Upper lobe of right lung (tissue), 1 donor: ENCODE measurements at regions not wholly inside any gene's neighbourhood (a gene's known extent, or its start where the extent isn't known, plus 50 kb on each side); places are given as distances from the start of the nearest gene placed in this dataset.

Source experiments
- ATAC-seq: fragments of 200-7000 bp; cut with Tn5 transposase; one replicate; pipeline ENCODE4 v1.9.1; 2020; ENCODE audit warnings: mild to moderate bottlenecking, moderate library complexity
- DNase-seq: peaks from one replicate; pipeline ENCODE4 v3.0.0-alpha.2; 2020
- H3K27ac ChIP-seq: fragments of 200-600 bp; one replicate; pipeline ENCODE4 v1.8.0; 2022
- H3K27me3 ChIP-seq: fragments of 200-600 bp; one replicate; pipeline ENCODE4 v1.8.0; 2022; ENCODE audit warnings: mild to moderate bottlenecking
- H3K36me3 ChIP-seq: fragments of 200-600 bp; one replicate; pipeline ENCODE4 v1.8.0; 2022
- H3K4me1 ChIP-seq: fragments of 200-600 bp; one replicate; pipeline ENCODE4 v1.8.0; 2022
- H3K4me3 ChIP-seq: fragments of 200-600 bp; one replicate; pipeline ENCODE4 v1.8.0; 2022; ENCODE audit warnings: mild to moderate bottlenecking
- H3K9me3 ChIP-seq: fragments of 200-600 bp; one replicate; pipeline ENCODE4 v1.8.0; 2022
- intact Hi-C: fragments of 100-400 bp; cut with DNase I; formaldehyde crosslinking; loops from one replicate; pipeline ENCODE4 v1.11.0; 2022
- TF ChIP-seq, protein P1 (sequence below): fragments of 200-600 bp; IDR thresholded peaks from one replicate; pipeline ENCODE4 v1.8.0; 2022; ENCODE audit warnings: antibody characterized with exemption
- donor health status: DM: no; HTN: yes; CAD: no; lungs with severe emphysema.

- H3K4me3 ChIP-seq = no peak overlapping the region
- intact Hi-C loops = no loop called here
- ATAC-seq (peak; percentile 34), DNase-seq (no peak)
- H3K36me3 ChIP-seq = no peaks in the 10 kb centered on the region
- H3K27ac ChIP-seq = no peak overlapping the region
- H3K9me3 ChIP-seq = no peaks in the 10 kb centered on the region
- H3K27me3 ChIP-seq = no peaks in the 10 kb centered on the region
- TF ChIP-seq, protein P1, sequence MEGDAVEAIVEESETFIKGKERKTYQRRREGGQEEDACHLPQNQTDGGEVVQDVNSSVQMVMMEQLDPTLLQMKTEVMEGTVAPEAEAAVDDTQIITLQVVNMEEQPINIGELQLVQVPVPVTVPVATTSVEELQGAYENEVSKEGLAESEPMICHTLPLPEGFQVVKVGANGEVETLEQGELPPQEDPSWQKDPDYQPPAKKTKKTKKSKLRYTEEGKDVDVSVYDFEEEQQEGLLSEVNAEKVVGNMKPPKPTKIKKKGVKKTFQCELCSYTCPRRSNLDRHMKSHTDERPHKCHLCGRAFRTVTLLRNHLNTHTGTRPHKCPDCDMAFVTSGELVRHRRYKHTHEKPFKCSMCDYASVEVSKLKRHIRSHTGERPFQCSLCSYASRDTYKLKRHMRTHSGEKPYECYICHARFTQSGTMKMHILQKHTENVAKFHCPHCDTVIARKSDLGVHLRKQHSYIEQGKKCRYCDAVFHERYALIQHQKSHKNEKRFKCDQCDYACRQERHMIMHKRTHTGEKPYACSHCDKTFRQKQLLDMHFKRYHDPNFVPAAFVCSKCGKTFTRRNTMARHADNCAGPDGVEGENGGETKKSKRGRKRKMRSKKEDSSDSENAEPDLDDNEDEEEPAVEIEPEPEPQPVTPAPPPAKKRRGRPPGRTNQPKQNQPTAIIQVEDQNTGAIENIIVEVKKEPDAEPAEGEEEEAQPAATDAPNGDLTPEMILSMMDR = no peak
- H3K4me1 ChIP-seq = no peaks in the 10 kb centered on the region
These were observed 404.4 kb upstream of the CCDC196 start for GRCh38 chr14:66081594-66082376.

DNA sequence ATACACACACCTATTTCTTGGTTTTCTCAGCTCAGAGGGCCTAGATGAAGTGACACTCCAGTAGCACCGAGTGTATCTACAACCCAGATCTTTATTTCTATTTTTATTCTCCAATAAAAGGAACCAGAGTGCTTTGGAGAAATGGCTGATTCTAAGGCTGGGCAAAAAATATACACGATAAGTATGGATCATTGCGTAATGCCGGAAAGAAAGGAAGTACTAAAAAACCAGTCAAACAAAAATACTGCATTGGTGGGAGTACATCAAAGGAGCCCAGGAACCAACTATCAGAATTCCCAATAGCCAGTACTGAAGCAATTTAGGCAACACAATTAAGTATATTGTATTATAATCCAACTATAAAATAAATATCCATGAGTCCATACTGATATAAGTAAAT is 400.9 kb upstream of the CCDC196 start:
- no peaks in the 10 kb centered on the region for H3K27me3 ChIP-seq
- no peaks in the 10 kb centered on the region for H3K36me3 ChIP-seq
- H3K9me3 ChIP-seq = no peaks in the 10 kb centered on the region
- H3K27ac ChIP-seq = no peak overlapping the region
- no peaks in the 10 kb centered on the region for H3K4me1 ChIP-seq
- intact Hi-C loops = no loop called here
- TF ChIP-seq, protein P1 = no peak
- ATAC-seq (no peak), DNase-seq (no peak)
- H3K4me3 ChIP-seq = no peak overlapping the region

DNA sequence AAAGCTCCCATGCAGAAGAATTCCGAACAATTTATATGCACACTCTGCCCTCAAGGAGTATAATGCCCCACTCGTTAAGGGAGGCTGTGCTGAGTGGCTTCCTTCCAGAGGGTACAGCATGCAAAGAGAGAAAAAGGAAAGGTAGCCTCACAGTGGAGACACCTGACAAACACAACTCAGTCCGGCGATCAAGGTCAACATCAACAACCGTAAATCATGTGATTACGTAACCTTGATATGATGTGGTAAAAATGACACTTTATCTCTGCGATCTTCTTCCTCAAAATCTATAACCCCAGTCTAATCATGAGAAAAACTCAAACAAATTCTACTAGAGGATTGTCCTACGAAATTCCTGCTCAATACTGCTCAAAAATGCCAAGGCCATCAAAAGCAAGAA is 400.5 kb upstream of the CCDC196 start:
- intact Hi-C loops = no loop called here
- DNase-seq (no peak), ATAC-seq (no peak)
- H3K27me3 ChIP-seq = no peaks in the 10 kb centered on the region
- H3K4me3 ChIP-seq = no peak overlapping the region
- H3K4me1 ChIP-seq = no peaks in the 10 kb centered on the region
- TF ChIP-seq, protein P1 = no peak
- no peaks in the 10 kb centered on the region for H3K36me3 ChIP-seq
- H3K9me3 ChIP-seq = no peaks in the 10 kb centered on the region
- no peak overlapping the region for H3K27ac ChIP-seq

GRCh38 chr14:66087231-66087630 is 398.9 kb upstream of the CCDC196 start:
- H3K9me3 ChIP-seq = no peaks in the 10 kb centered on the region
- H3K36me3 ChIP-seq = no peaks in the 10 kb centered on the region
- no peak overlapping the region for H3K4me3 ChIP-seq
- no peaks in the 10 kb centered on the region for H3K27me3 ChIP-seq
- intact Hi-C loops = no loop called here
- H3K4me1 ChIP-seq = no peaks in the 10 kb centered on the region
- no peak overlapping the region for H3K27ac ChIP-seq
- DNase-seq = no peak
- no peak for ATAC-seq
- TF ChIP-seq, protein P1 = no peak

- DNase-seq (no peak), ATAC-seq (no peak)
These were observed 397.5 kb upstream of the CCDC196 start for GRCh38 chr14:66088656-66089055.

More at GRCh38 chr14:66088656-66089055, 397.5 kb upstream of the CCDC196 start:
- Histone ChIP-seq H3K4me1 (no peaks in the 10 kb centered on the region), H3K27me3 (no peaks in the 10 kb centered on the region), H3K27ac (no peak overlapping the region), H3K36me3 (no peaks in the 10 kb centered on the region), H3K9me3 (no peaks in the 10 kb centered on the region), H3K4me3 (no peak overlapping the region)
- intact Hi-C loops = no loop called here
- TF ChIP-seq, protein P1 = no peak
